Neuronal stem cell (in vitro differentiated cells): ENCODE measurements at regions not wholly inside any gene's neighbourhood (a gene's known extent, or its start where the extent isn't known, plus 50 kb on each side); places are given as distances from the start of the nearest gene placed in this dataset.

Experiments
- DNase-seq: peaks from one replicate; pipeline ENCODE4 v3.0.0-alpha.2; 2013; ENCODE audit warnings: low spot score
- H2AFZ ChIP-seq: one replicate; pipeline ENCODE4 v1.6.1; 2013; ENCODE audit warnings: mild to moderate bottlenecking, low read length, inconsistent platforms
- H2AK5ac ChIP-seq: 2 replicates; pipeline ENCODE4 v1.6.1; 2013; ENCODE audit warnings: low read depth, mild to moderate bottlenecking, inconsistent platforms, low read length, moderate library complexity, mixed read lengths
- H2BK120ac ChIP-seq: 2 replicates; pipeline ENCODE4 v1.6.1; 2013; ENCODE audit warnings: low read depth, mild to moderate bottlenecking, inconsistent platforms, low read length, moderate library complexity, mixed read lengths
- H2BK12ac ChIP-seq: one replicate; pipeline ENCODE4 v1.6.1; 2013; ENCODE audit warnings: low read length, inconsistent platforms
- H2BK15ac ChIP-seq: 2 replicates; pipeline ENCODE4 v1.6.1; 2013; ENCODE audit warnings: mild to moderate bottlenecking, low read length, inconsistent platforms, mixed read lengths
- H2BK5ac ChIP-seq: one replicate; pipeline ENCODE4 v1.6.1; 2013; ENCODE audit warnings: inconsistent platforms, mild to moderate bottlenecking, low read length, moderate library complexity
- H3K14ac ChIP-seq: one replicate; pipeline ENCODE4 v1.6.1; 2013; ENCODE audit warnings: low read length, inconsistent platforms
- H3K18ac ChIP-seq: 2 replicates; pipeline ENCODE4 v1.6.1; 2013; ENCODE audit warnings: low read length, inconsistent platforms
- H3K23ac ChIP-seq: 2 replicates; pipeline ENCODE4 v1.6.1; 2013; ENCODE audit warnings: low read depth, mild to moderate bottlenecking, mixed read lengths, low read length, inconsistent platforms; ENCODE audit not compliant: poor library complexity
- H3K27ac ChIP-seq: replicated peaks from 3 replicates; pipeline ENCODE4 v1.5.1; 2013; ENCODE audit warnings: low read length, inconsistent platforms
- H3K27me3 ChIP-seq, 3 experiments: 2 replicates each; pipeline ENCODE4 v1.6.1; 2013; ENCODE audit warnings: low read length in 3 of 3, mild to moderate bottlenecking in 2 of 3, inconsistent platforms in 1 of 3, low read depth in 1 of 3, mixed read lengths in 1 of 3, moderate library complexity in 1 of 3; ENCODE audit not compliant: control insufficient read depth in 3 of 3, insufficient read depth in 3 of 3
- H3K36me3 ChIP-seq, 2 donors: replicated peaks in 1 of 2; 2 replicates each; pipeline ENCODE4 v1.6.1; 2013; ENCODE audit warnings: low read length in 2 of 2; ENCODE audit not compliant: control insufficient read depth in 2 of 2, insufficient read depth in 2 of 2
- H3K4ac ChIP-seq: 2 replicates; pipeline ENCODE4 v1.6.1; 2013; ENCODE audit warnings: inconsistent platforms, mild to moderate bottlenecking, low read length, moderate library complexity
- H3K4me1 ChIP-seq, 2 donors: 1 replicate in 1 of 2; 2 replicates in 1 of 2; pipeline ENCODE4 v1.6.1; 2013; ENCODE audit warnings: low read length in 2 of 2, low read depth in 1 of 2; ENCODE audit not compliant: control insufficient read depth in 2 of 2, insufficient read depth in 1 of 2
- H3K4me2 ChIP-seq: one replicate; pipeline ENCODE4 v1.6.1; 2013; ENCODE audit warnings: mild to moderate bottlenecking, low read length, inconsistent platforms; ENCODE audit not compliant: insufficient read depth, poor library complexity, severe bottlenecking
- H3K4me3 ChIP-seq, 2 donors: 2 replicates each; pipeline ENCODE4 v1.5.1; 2013; ENCODE audit warnings: low read length in 2 of 2, mild to moderate bottlenecking in 2 of 2, inconsistent platforms in 1 of 2, moderate library complexity in 1 of 2
- H3K79me1 ChIP-seq: one replicate; pipeline ENCODE4 v1.6.1; 2013; ENCODE audit warnings: low read depth, mild to moderate bottlenecking, inconsistent platforms, low read length, moderate library complexity
- H3K9ac ChIP-seq: one replicate; pipeline ENCODE4 v1.6.1; 2013; ENCODE audit warnings: mild to moderate bottlenecking, low read depth, low read length, inconsistent platforms; ENCODE audit not compliant: poor library complexity
- H3K9me3 ChIP-seq, 2 donors: replicated peaks in 1 of 2; 2 replicates each; pipeline versions ENCODE3 to v1.6.1; 2013; ENCODE audit warnings: low read length in 2 of 2, mild to moderate bottlenecking in 2 of 2, inconsistent platforms in 1 of 2, low read depth in 1 of 2, mixed read lengths in 1 of 2, moderate library complexity in 1 of 2; ENCODE audit not compliant: control insufficient read depth in 2 of 2, insufficient read depth in 1 of 2
- H4K8ac ChIP-seq: one replicate; pipeline ENCODE4 v1.6.1; 2013; ENCODE audit warnings: low read depth, mild to moderate bottlenecking, inconsistent platforms, low read length, moderate library complexity
- H4K91ac ChIP-seq: one replicate; pipeline ENCODE4 v1.6.1; 2013; ENCODE audit warnings: low read length, low read depth, mild to moderate bottlenecking, inconsistent platforms; ENCODE audit not compliant: poor library complexity
- whole genome bisulfite sequencing, 2 donors: extraction: QIAGEN DNeasy Blood & Tissue Kit; methylation state at CpG; one replicate each; pipeline ENCODE4 v1.1.7; 2013; ENCODE audit warnings: missing lambda C conversion rate in 2 of 2, mixed read lengths in 1 of 2; ENCODE audit not compliant: insufficient read length in 2 of 2, insufficient replicate concordance in 1 of 2; ENCODE audit errors: extremely low coverage in 2 of 2; 5-methylcytosine and 5-hydroxymethylcytosine counted together

DNA sequence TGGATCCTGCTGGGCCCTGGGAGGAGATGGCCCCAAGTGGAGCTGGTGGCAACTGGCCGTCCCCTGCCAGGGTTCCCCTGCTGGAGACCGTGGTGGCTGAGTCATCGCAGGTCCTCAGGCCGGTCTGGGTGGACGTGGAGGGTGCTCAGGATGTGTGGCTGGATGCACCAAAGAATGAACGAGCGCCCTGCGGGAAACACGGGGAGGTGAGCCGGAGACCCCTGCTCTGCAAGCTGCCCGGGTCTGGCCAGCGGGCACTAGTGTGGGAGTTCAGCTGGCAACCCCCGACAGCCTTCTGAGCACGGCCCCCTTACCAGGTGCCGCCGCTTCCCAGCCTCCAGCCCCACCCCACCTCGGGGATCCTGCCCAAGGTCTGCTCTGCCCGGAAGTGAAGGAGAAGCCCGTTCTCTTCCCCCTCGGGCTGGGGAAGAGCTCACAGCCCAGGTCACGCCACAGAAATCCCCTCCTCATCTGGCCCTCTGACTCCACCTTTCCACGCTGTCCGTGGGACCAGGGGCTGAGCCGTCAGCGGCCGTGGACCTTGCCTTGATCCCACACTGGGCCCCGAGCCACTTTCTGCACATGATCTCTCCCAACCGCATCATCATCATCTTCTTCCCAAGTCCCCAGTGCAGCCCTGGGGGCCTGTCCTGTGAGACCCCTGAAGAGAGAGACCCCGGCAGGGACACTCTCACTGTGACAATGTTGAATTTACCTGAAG is 165.5 kb downstream of the KIF26A start:
- H3K27me3 ChIP-seq: peaks cover 0 to 9% (median 0%) of the 10 kb centered on the region in 3 experiments
- WGBS, 2 donors: no CpG with 5 or more reads among the region's 29 CpGs
- no peak overlapping the region for H2AFZ ChIP-seq
- no peak for DNase-seq
- H3K4me3 ChIP-seq: no peak overlapping the region
- no peaks in the 10 kb centered on the region for H3K36me3 ChIP-seq
- H2AK5ac ChIP-seq: peak overlapping the region; percentile 75
- H3K4me1 ChIP-seq: peaks cover 0 to 6% of the 10 kb centered on the region in 2 donors
- H2BK12ac ChIP-seq: peak overlapping the region; percentile 84
- no peaks in the 10 kb centered on the region for H3K9me3 ChIP-seq
- H2BK5ac ChIP-seq: no peak overlapping the region
- H3K27ac ChIP-seq: no peak overlapping the region
- H4K91ac ChIP-seq: no peak overlapping the region
- no peak overlapping the region for H3K14ac ChIP-seq
- no peak overlapping the region for H3K9ac ChIP-seq
- peak overlapping the region; percentile 76 for H3K18ac ChIP-seq
- no peak overlapping the region for H4K8ac ChIP-seq
- H3K23ac ChIP-seq: no peak overlapping the region
- peak overlapping the region; percentile 26 for H2BK15ac ChIP-seq
- no peaks in the 10 kb centered on the region for H3K79me1 ChIP-seq
- H2BK120ac ChIP-seq: no peak overlapping the region
- H3K4me2 ChIP-seq: no peak overlapping the region
- H3K4ac ChIP-seq: no peak overlapping the region

DNA sequence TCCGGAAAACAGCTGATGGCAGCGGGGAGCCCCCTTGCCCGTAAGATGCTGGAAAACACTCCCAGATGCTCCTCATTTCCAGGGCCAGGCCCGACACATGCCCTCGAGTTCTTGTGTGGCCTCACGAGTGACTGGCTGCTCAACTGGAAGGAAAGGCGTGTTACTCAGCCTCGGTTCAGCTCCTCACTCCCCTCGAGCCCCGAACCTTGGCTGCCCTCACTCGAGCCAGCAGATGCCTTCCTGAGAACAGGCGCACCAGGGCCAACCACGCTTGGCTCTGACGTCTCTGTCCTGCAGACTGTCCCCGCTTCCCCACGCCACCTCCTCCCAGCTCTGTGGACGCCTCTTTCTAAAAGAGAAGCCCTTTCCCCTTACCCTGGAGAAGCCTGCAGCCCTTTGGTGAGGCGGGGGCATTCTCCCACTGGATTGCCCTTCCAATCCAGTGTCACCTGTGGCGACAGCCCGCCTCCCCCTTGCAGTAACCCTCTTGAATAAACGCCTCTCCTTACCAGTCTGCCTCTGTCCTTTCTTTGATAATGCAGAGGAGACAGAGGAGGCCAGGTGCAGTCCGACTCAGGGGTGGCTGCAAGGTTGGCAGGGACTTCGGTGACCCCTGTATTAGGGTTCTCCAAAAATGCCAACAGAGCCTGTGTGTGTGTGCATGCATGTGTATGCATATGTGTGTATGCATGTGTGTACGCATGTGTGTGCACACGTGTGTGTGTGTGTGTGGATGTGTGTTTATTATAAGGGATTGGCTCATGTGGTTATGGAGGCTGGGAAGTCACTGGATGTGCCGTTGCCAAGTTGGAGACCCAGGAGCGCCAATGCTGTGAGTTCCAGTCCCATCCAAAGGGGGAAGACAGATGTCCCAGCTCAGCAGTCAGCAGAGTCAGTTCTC is 166.3 kb downstream of the KIF26A start:
- Histone ChIP-seq H3K79me1 (no peaks in the 10 kb centered on the region), H3K14ac (no peak overlapping the region), H2BK5ac (no peak overlapping the region), H3K4ac (no peak overlapping the region), H4K91ac (no peak overlapping the region), H2BK12ac (peak overlapping the region; percentile 18), H3K4me3 (no peak overlapping the region), H3K9ac (peak overlapping the region; percentile 63), H3K27me3 (peaks cover 0 to 9% (median 0%) of the 10 kb centered on the region in 3 experiments), H2AFZ (no peak overlapping the region), H3K36me3 (no peaks in the 10 kb centered on the region), H3K18ac (peak overlapping the region; percentile 70), H3K27ac (no peak overlapping the region), H2AK5ac (no peak overlapping the region), H3K4me2 (no peak overlapping the region), H2BK120ac (no peak overlapping the region), H3K23ac (no peak overlapping the region), H2BK15ac (no peak overlapping the region), H3K9me3 (no peaks in the 10 kb centered on the region), H4K8ac (no peak overlapping the region), H3K4me1 (peaks cover 0 to 6% of the 10 kb centered on the region in 2 donors)
- no peak for DNase-seq
- WGBS, 2 donors: no CpG with 5 or more reads among the region's 27 CpGs

DNA sequence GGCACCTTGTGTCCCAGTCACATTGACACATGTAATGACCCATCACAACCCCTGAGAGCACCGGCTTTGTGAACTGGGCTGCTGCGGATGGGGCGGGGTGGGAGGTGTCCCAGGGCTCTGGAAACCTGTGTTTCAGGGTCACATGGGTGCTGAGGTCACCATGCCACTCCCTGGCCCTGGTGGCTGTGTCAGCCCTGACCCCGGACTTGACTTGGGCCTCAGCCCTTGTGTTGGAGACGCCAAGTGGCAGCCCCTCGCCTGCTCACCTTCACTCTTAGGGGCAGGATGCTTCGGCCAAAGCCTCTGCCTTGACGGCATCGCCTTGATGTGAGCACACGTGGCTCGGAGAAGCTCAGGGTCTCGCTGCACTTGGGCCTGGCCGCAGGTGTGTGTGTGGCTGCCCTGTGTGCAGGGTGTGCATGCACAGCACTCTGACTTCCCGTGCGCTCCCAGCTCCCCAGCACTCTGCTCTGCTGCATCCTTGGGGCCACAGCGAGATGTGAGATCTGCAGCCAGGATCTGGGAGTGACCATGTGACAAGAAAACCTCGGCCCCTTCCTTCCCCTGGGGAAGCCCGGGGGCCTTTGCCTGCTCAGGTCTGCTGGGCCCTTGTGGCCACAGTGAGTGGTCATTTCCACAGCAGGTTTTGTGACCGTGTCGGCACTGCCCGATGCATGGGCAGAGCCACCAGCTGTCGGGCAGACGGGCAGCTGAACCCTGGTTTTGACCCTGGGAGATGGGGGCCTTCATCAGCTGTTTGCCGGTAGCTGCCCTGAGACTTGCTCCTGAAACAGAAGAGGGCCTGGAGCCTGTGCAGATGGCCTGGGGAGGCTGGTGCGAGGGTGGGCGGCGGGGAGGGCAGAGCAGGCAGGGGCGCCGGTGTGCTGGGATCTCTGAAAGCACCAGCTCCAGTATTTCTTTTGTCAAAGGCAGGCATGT is 167.4 kb downstream of the KIF26A start:
- peaks cover 0 to 9% (median 0%) of the 10 kb centered on the region in 3 experiments for H3K27me3 ChIP-seq
- no peak overlapping the region for H3K18ac ChIP-seq
- no CpG with 5 or more reads among the region's 29 CpGs for WGBS, 2 donors

More for the DNA sequence above, 167.4 kb downstream of the KIF26A start:
- H2BK5ac ChIP-seq: peak overlapping the region; percentile 42
- H3K9me3 ChIP-seq: no peaks in the 10 kb centered on the region
- peak overlapping the region; percentile 9 for H3K9ac ChIP-seq
- no peak overlapping the region for H4K8ac ChIP-seq
- H3K23ac ChIP-seq: no peak overlapping the region
- no peaks in the 10 kb centered on the region for H3K36me3 ChIP-seq
- H2BK12ac ChIP-seq: peak overlapping the region; percentile 58
- no peaks in the 10 kb centered on the region for H3K79me1 ChIP-seq
- peak overlapping the region; percentile 78 for H2BK15ac ChIP-seq
- no peak overlapping the region for H4K91ac ChIP-seq
- peaks cover 0 to 6% of the 10 kb centered on the region in 2 donors for H3K4me1 ChIP-seq
- H3K27ac ChIP-seq: no peak overlapping the region
- peak overlapping the region; percentile 46 for H2AK5ac ChIP-seq
- H2AFZ ChIP-seq: no peak overlapping the region
- H3K4me2 ChIP-seq: no peak overlapping the region
- H2BK120ac ChIP-seq: peak overlapping the region; percentile 47
- H3K4me3 ChIP-seq: no peak overlapping the region
- H3K14ac ChIP-seq: no peak overlapping the region
- peak overlapping the region; percentile 53 for H3K4ac ChIP-seq
- DNase-seq: no peak
